ENCODE measurements at regions not wholly inside any gene's neighbourhood (a gene's known extent, or its start where the extent isn't known, plus 50 kb on each side); places are given as distances from the start of the nearest gene placed in this dataset.
"Not testable (repeated sequence)": the region's sequence is repeated elsewhere in the genome, so short reads cannot be mapped to it uniquely, and the experiment has no call there.

DNA sequence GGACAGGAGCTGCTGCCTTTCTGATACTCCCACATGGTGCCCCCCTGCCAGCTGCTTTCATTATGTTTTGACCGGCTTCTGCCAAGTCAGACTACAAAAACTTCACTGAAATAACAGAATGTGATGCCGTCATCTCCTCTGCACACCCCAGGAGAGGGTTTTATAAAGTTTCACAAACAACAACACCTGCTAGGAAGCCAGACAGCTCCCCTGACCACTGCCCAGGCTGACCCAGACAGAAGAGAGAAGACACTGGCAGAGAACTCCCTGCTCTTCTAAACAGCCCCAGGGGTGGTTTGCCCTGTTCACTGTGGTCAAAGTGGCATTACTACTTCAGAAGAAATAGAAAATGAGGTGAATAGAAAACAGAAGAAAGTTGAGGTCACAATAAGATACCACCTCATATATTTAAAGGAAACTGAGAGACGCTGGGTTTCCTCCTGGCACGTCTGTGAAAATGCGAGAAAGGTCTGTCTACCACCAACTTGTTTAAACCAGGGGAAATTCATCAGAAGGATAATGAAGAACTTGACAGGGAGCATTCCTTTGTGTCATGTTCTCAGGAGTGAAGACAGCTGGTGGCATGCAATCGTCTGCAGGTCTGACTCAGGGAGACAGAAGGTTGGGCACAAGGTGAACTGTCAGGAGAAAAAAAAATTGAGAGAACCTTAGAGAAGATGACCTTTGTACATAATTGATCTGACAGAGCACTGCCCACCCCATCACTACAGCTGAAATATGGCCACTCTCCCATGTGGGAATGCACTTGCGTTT lies 119.0 kb upstream of the NFIA start:
- intact Hi-C loops (cut with DNase I), result no loop called here
- DNase-seq (no peak), ATAC-seq (no peak)

DNA sequence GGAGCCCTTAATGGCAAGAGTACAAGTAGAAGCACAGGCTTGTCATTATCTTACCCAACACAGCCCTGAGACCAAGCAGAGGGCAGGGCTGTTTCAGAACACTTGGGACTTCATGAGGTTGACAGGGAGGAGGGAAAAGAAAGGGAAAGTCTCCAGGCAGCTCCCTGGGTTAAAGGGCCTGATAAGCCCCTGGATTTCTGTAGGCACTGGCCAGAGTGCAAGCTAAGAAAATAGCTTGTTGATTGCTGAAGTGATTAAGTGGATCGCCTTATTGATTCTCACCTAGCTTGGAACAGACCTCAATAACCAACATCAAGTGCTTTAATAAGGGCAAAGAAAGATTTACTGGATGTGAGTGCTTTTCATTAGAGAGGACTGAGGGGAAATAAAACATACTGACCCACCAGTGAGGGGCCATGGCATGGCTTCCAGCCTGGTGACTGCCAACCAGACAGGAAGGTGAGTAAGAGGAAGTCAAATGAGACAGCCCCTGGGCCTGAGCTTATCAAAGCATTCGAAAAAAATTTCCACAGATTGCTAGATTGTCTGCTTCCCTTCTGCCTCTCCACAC lies 121.4 kb upstream of the NFIA start:
- ATAC-seq (peak; percentile 23 to 52), DNase-seq (peak; percentile 27)
- intact Hi-C loops (cut with DNase I), result no loop called here

DNA sequence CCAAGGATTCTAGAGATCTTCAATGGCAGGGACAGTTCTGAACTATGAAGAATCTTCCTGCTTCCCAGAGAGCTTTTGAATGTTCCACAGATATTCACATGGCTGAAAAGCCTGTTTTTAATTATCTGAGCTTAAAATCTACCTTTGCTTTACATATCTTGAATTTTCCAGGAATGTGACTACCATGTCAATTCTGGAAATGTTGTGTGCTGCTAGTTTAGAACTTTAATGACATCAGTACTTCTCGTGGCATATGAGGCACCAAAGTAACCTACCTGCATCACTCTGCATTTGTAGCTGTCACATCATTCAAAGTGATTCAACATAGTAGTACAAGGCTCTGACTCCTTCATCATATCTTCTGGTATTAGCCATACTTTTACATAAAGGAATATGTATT lies 122.7 kb upstream of the NFIA start:
- intact Hi-C loops (cut with DNase I), result no loop called here

DNA sequence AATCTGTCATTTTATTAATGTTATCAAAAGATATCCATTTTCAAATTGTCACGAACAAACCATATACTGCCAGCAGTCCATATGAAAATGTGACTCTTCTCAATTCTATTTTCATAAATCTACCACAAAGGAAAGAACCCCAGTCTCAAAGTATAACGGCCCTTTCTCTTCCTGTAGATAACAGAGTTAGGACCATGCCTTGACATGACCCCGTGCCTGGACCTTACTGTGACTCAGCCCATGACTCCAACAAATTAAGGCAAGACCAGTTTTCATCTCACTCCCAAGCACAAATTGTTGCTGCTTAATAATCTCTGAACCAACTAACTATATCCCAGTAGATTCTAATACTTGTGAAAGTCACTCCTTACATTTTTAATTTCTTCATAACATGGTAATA lies 124.4 kb upstream of the NFIA start:
- DNase-seq (no peak), ATAC-seq (no peak)
- intact Hi-C loops (cut with DNase I), result no loop called here

More for the DNA sequence above, 122.7 kb upstream of the NFIA start:
- no peak for ATAC-seq
- no peak for DNase-seq

DNA sequence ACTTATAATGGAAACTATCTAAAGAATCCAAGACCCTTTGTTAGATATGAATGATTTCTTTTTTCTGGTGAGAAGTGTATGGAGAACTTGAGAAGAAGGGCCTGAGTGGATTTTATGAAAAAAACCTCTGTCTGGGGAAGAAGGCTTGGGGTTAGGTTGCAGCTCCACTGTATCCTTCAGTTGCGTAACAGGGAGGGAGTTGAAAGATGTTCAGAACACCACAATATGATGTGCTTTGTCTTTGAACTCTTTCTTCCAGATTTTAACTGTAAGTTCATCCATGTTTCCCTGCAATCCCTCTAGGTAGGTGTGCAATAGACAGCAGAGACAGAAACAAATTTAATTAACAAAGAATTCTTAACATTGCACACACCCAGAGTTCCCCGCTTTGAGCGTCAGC lies 125.8 kb upstream of the NFIA start:
- intact Hi-C loops (cut with DNase I), result no loop called here
- ATAC-seq, result no peak
- no peak for DNase-seq

DNA sequence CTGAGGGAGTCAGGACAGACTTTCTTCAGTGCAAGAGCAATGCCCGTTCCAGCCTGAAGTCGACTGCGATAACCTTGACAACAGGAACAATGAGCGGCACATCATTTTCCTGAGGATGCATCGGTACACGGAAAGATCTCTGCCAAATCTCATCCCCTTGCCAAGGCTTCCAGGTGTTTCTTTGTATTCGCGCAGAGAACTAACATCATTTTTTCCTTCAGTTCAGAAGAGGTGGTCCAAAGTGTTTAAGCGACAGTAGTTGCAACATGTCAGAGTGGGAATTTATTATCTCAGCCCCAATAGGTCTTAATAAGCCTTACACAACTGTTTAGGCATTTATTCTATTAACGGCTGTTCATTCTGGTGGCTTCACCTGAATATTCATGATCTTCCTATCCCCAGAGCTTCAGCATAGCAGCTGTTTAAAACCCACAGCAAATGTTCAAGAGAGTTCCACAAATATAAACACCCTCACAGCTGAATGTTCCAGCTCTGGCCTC lies 129.7 kb upstream of the NFIA start:
- intact Hi-C loops (cut with DNase I), result no loop called here
- ATAC-seq (no peak), DNase-seq (no peak)

DNA sequence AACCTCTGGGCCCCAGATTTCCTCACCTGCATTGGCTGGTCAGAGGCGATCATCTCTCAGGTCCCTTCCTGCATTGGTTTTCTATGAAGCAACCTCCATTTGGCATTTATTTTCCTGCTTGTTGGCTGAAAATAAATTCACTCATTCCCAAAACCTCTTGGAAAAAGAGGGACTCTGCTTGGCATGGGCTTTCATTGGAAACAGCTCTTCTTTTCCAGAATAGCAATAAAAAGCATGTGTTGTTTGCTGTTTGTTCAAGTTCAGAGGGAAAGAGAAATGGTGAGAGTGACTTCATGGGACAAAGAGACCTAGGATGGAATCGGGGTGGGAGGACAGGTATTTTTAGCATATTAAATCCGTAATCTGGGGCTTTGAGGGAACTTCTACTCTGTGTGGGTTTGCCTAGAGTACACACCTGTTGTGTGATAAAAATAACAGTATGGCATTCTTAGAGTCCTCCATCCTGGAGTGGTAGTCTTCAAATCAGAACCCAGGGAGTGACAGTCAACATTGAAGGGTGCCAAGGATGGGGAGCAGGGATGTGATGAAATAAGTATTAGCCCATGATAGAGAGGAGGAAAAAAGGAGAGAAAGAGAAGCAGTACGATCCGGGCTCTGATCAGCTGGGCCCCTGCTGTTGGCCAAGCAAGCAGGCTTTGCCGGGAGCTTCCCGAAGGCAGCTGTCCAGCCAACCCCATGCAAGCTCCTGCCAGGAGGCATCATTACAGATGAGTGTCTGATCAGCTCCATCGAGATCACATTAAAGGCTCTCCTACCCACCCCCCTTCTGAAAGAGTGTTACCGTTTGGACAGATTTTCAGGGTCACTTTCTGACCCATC lies 131.9 kb upstream of the NFIA start:
- DNase-seq (no peak), ATAC-seq (peak; percentile 50)
- intact Hi-C loops (cut with DNase I), result no loop called here

DNA sequence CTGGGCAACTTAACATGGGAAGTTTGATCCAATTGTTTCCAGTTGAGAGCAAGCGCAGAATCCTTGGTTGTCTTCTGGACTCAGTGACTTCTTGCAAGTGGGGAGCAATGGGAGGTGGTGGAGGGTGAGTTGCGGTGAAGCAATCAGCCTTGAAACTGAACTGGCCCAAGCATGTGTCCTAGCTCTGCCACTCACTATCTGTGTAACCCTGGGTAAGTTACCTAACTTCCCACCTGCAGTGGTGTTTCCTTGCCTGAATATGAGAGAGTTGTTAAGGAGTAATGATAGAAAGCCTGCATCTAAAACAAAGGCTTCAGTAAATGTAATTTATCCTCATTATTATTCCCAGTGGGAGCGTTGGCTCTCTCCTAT lies 132.5 kb upstream of the NFIA start:
- intact Hi-C loops (cut with DNase I), result no loop called here
- ATAC-seq (no peak), DNase-seq (no peak)

DNA sequence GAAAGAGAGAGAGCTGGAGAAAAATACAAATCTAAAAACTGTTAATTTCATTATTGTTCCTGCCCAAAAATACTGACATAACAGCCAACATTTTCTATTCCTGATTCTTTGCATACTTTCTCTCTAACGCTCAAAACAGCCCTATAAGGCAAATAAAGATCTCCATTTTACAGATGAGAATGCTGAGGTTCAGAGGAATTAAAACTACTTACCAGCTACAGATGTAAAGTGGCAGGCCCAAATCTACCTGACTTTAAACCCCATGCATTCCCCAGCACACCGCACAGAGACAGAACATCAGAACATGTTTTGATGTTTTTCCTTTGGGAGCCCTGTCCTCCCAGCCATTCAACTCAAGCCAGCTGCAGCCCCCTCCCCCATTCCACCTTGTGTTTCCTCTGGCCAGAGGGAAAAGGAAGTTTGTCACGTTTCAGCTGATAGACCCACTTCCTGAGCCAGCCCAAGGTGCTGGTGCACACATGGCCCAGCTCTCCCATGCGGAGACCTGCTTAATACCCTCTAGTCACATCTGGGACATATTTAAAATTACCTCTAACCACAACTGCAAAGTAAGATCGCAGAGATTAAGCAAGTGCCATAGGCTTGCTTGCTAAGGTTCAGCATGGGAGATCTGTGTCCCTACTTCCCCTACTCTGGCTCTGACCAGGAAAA lies 133.1 kb upstream of the NFIA start:
- DNase-seq (no peak), ATAC-seq (no peak)
- intact Hi-C loops (cut with DNase I), result no loop called here

DNA sequence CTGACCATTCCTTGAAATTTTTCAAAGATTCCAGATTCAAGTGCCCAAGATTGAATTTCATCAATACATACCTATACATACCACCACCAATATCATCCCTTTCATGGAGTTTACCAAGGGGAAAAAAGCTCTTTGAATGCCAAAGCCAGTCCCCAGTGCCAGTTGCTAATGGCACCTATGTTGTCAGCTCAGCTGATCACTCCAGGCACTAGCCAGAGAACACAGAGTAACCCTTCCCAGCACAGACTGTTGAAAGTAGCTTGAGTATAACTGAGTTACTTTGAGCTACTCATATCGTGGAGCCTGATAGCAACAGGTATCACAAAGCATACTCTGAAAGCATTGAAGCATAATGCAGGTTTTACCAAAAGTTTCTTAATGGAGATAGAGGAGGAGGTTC lies 133.9 kb upstream of the NFIA start:
- peak; percentile 54 to 66 for ATAC-seq
- DNase-seq, result no peak
- intact Hi-C loops (cut with DNase I), result no loop called here

DNA sequence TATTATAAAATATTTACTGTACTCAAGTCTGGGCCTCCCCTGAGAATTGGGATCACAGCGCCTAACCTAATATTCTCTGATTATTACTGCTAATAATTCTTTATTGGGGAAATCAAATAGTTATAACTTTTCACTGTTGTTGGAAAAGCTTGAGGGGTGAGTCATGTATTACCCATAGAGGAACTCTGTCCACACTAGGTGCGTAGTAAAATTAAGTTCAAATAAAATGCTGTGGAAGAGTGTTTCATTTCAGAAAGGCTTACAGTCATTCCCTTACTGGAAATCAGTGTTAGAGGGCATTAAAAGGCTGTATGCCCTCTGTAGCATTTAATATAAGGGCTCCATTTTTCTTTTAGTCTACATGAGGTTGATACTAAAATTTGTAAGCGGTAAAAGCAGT lies 135.0 kb upstream of the NFIA start:
- ATAC-seq, result no peak
- intact Hi-C loops (cut with DNase I), result no loop called here
- no peak for DNase-seq

DNA sequence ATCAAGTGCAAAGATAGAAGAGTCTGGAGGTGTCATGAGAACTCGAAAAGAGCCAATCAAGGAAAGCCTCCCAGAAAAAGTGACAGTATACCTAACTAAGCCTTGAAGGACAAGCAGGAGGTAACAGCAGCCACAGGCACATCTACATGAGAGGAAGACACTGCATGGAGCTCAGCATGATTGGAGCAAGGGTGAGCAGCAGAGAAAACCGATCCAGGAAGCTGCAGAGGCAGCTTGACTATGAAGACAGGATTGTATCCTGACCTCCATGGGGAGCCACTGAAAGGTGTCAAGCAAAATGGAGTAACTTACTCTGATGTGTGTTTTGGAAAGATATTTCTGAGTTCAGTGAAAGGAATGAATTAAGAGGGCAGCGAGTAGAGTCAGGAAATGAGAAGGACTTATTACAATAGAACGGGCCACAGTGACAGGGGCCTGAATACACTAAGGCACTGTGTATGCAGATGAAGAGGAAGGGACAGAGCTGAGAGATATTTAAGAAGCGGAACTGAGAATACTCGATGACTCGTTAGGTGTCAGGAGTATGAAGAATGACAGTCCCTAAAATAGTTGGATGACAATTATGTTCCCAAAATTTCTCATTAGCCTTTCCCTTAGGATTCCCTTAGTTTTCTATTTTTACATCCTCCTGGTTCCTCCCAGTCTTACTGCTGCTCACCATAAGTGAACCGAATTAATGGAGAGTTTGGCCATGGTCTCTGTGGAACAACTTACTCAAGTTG lies 139.3 kb upstream of the NFIA start:
- intact Hi-C loops (cut with DNase I), result no loop called here
- DNase-seq, result no peak
- ATAC-seq, result peak; percentile 85 to 94

DNA sequence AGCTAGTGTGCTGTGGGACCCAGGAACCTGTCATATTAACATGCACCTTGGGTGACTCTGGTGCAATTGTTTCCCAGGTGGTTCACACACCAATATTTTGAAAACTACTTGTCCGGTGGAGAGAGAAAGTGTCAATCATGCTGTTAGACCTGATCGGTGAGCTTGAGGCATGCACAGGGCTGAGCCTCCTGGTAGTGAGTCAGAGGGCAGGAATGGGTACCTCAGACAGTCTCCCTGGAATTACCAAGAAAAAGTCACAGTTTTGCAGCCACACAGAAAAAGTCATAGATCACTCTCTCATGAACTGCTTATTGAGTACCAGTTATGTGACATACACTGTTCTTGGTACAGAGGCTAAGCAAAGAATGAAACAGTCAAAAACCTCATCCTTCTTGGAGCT lies 140.1 kb upstream of the NFIA start:
- no peak for ATAC-seq

DNA sequence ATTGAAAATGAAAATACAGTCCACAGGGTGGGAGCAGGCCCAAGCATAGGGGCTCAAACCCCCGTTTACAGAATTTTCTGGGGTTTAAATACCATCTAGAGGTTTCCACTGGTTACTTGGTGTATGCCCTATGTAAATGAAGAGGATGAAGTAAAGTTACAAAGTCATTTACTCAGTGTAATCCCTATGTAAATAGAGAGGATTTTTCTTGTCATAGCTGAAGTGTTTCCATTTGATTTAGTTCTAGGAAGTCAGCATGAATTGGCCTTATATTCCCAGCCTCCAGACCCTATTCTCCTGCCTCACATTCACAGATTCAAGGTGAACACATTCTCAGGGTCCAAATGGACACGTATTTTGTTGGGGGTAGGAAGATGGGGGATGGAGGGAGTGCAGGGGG lies 141.7 kb upstream of the NFIA start:
- DNase-seq; ATAC-seq; intact Hi-C loops (cut with DNase I): not testable (repeated sequence)

More for the DNA sequence above, 140.1 kb upstream of the NFIA start:
- no peak for DNase-seq
- intact Hi-C loops (cut with DNase I), result no loop called here

DNA sequence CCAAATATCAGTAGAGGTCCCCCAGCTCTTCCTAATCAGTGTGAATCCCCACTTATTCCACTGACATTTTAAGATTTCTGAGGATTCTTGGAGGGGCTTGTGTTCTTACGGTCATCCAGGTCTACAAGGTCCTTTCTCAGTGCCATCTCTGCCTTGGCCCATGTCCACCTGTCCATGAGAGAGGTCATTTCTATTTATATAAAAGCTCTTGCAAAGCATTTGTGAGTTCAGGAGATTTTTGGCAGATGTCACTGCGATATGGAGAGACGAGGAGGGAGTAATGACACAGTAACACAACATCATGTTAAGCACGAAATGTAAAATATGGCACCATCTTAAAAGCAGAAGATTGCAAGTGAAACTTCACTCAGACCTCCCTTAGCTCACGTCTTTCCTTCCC lies 144.6 kb upstream of the NFIA start:
- ATAC-seq (no peak), DNase-seq (no peak)
- intact Hi-C loops (cut with DNase I), result no loop called here

DNA sequence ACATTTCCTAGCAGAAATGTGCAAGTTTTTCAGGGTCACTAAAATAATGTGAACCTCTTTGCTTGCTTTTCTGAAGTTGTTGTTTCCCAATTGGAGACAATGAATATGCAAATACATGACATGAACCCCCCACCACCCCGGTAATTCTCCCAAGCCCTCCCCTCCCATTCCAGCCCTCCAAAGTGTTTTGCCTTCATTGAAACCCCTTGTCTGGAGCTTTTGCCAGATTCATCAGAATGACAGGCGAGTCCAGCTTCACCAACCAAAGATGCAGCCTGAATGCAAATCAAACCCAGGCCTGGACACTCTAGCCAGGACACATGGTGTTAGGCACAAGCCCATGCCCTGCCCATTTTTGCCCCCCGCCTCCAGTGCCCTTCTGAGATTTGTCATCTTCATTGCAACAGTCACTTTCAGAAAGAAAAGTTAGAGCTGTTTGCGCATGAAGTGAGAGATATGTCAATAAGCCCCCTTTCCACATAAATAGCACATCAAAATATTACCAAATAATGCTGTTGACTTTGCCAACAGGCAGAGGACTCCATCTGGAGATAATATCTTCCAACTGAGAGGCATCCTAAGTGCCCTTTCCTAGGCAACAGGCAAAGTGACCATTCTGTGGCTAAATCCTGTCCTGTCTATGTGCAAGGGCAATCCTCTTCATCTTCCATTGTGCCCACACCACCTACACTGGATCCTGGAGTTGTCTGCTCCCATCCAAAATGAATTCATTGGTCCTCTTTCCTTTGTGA lies 145.6 kb upstream of the NFIA start:
- DNase-seq, result no peak
- no peak for ATAC-seq
- intact Hi-C loops (cut with DNase I), result no loop called here

DNA sequence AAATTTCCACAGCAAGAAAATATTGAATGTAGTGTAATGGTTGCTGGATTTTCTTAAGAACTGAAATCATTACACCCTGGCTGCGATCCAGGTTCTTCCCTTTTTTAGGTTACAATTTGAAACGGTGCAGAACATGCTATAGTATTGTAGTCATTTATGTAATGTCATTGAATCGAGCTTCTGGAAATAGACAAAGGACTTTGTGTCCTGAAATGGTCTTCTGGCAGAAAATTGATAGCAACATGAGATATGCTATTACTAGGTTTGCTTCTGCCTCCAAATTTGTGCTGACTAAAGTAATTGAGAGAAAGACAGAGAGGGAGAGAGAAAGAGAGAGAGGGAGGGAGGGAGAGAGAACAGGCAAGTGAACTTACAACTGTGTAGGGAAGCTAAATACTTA lies 146.2 kb upstream of the NFIA start:
- intact Hi-C loops (cut with DNase I), result no loop called here
- ATAC-seq (no peak), DNase-seq (no peak)

DNA sequence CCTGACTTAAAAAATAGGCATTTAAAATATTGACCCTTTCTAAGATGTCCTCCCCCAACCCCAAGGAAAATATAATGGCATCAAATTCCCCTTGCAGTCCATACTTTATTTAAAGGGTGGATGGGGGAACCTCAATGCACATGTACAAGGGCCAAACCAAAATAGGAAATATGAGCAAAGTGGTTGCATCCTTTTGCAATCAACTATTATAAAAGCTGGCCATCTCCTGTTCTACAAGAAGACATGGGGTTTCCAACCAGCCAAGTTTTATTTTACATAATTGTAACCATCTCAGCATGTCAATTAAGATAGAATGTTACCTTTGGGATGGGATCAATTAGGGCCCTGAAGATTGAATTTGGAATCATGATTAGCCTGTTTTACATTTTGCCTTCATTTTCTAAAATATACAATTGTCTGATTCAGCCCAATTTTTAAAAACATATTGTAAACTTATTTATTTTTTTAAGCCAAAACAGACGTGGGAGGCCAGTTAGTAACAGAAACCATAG lies 146.7 kb upstream of the NFIA start:
- intact Hi-C loops (cut with DNase I), result no loop called here
- ATAC-seq (no peak), DNase-seq (no peak)
